HEK293 (cell line): ENCODE measurements at regions not wholly inside any gene's neighbourhood (a gene's known extent, or its start where the extent isn't known, plus 50 kb on each side); places are given as distances from the start of the nearest gene placed in this dataset.
A peak's percentile ranks its signal among the peaks of the same experiment; 100 is the strongest.

Experiments
- CTCF ChIA-PET: fragments of 350-600 bp; formaldehyde crosslinking; extraction: SDS; loops from one replicate; lab custom pipeline; 2021; ENCODE audit warnings: antibody characterized with exemption; lab: Yijun Ruan, JAX
- POLR2A ChIA-PET: fragments of 300-600 bp; formaldehyde crosslinking; extraction: SDS; loops from one replicate; lab custom pipeline; 2020; ENCODE audit warnings: antibody characterized with exemption, inconsistent platforms; lab: Yijun Ruan, JAX
- H3K27ac ChIP-seq: fragments of 200-500 bp; sonication (Bioruptor generic); 2 replicates; pipeline ENCODE4 v1.5.1; 2014; ENCODE audit warnings: low read depth, low read length, control low read depth, inconsistent platforms; ENCODE audit errors: extremely low read depth
- H3K36me3 ChIP-seq, 2 experiments: fragments of 200-500 bp in 1 of 2; sonication (Bioruptor generic) in 1 of 2; 1 replicate in 1 of 2; 2 replicates in 1 of 2; pipeline ENCODE4 v1.5.1; 2014 to 2017; ENCODE audit warnings: inconsistent platforms in 2 of 2, low read length in 2 of 2; ENCODE audit not compliant: control insufficient read depth in 2 of 2, insufficient read depth in 1 of 2
- H3K4me1 ChIP-seq: fragments of 200-500 bp; sonication (Bioruptor generic); 2 replicates; pipeline ENCODE4 v1.5.1; 2014; ENCODE audit warnings: mild to moderate bottlenecking, low read length, inconsistent platforms; ENCODE audit not compliant: control insufficient read depth, insufficient read depth
- H3K4me3 ChIP-seq: 2 replicates; pipeline ENCODE4 v1.5.1; 2011; ENCODE audit warnings: low read depth, mild to moderate bottlenecking, control low read depth, low read length, moderate library complexity
- H3K9me3 ChIP-seq: fragments of 200-500 bp; sonication (Bioruptor generic); 2 replicates; pipeline ENCODE4 v1.5.1; 2014; ENCODE audit warnings: low read depth, low read length, inconsistent platforms; ENCODE audit not compliant: control insufficient read depth, insufficient read depth
- GLI2 ChIP-seq: fragments of 450-650 bp; formaldehyde crosslinking; IDR thresholded peaks from 2 replicates; pipeline ENCODE4; 2017; ENCODE audit warnings: missing biosample characterization, missing genetic modification characterization, low read depth, borderline replicate concordance
- GLIS2 ChIP-seq: fragments of 450-650 bp; formaldehyde crosslinking; IDR thresholded peaks from 2 replicates; pipeline ENCODE4 v1.5.1; 2016; ENCODE audit warnings: missing biosample characterization, missing genetic modification characterization
- ZBTB1 ChIP-seq: fragments of 450-650 bp; formaldehyde crosslinking; IDR thresholded peaks from 2 replicates; pipeline ENCODE4 v1.5.1; 2016; ENCODE audit warnings: missing biosample characterization, missing genetic modification characterization
- ZEB2 ChIP-seq: fragments of 450-650 bp; formaldehyde crosslinking; IDR thresholded peaks from 2 replicates; pipeline ENCODE4 v1.5.1; 2016; ENCODE audit warnings: missing biosample characterization, missing genetic modification characterization
- ZIC2 ChIP-seq: fragments of 450-650 bp; formaldehyde crosslinking; IDR thresholded peaks from 2 replicates; pipeline ENCODE4 v1.5.1; 2016; ENCODE audit warnings: missing biosample characterization, missing genetic modification characterization
- ZNF132 ChIP-seq: fragments of 450-650 bp; formaldehyde crosslinking; IDR thresholded peaks from 2 replicates; pipeline ENCODE4 v1.5.1; 2017; ENCODE audit warnings: missing biosample characterization, missing genetic modification characterization, borderline replicate concordance
- ZNF214 ChIP-seq: fragments of 450-650 bp; formaldehyde crosslinking; IDR thresholded peaks from 2 replicates; pipeline ENCODE4 v1.5.1; 2017; ENCODE audit warnings: missing biosample characterization, mild to moderate bottlenecking, missing genetic modification characterization, borderline replicate concordance
- ZNF221 ChIP-seq: fragments of 450-650 bp; formaldehyde crosslinking; IDR thresholded peaks from 2 replicates; pipeline ENCODE4 v1.5.1; 2017; ENCODE audit warnings: missing biosample characterization, missing genetic modification characterization, borderline replicate concordance
- ZNF24 ChIP-seq: fragments of 450-650 bp; formaldehyde crosslinking; IDR thresholded peaks from 2 replicates; pipeline ENCODE4 v1.5.1; 2016; ENCODE audit warnings: missing biosample characterization, missing genetic modification characterization
- ZNF510 ChIP-seq: fragments of 450-650 bp; formaldehyde crosslinking; IDR thresholded peaks from 2 replicates; pipeline ENCODE4 v1.5.1; 2018; ENCODE audit warnings: mild to moderate bottlenecking, missing genetic modification characterization, missing biosample characterization; ENCODE audit not compliant: insufficient replicate concordance
- ZNF624 ChIP-seq: fragments of 450-650 bp; formaldehyde crosslinking; IDR thresholded peaks from 2 replicates; pipeline ENCODE4 v1.5.1; 2017; ENCODE audit warnings: missing biosample characterization, missing genetic modification characterization
- ZNF792 ChIP-seq: fragments of 450-650 bp; formaldehyde crosslinking; IDR thresholded peaks from 2 replicates; pipeline ENCODE4 v1.5.1; 2016; ENCODE audit warnings: missing biosample characterization, missing genetic modification characterization
- TF ChIP-seq, protein P1 (sequence below): fragments of 450-650 bp; formaldehyde crosslinking; IDR thresholded peaks from 2 replicates; pipeline ENCODE4 v1.5.1; 2016; ENCODE audit warnings: missing biosample characterization, missing genetic modification characterization
- TF ChIP-seq, protein P2 (sequence below): fragments of 450-650 bp; formaldehyde crosslinking; IDR thresholded peaks from 2 replicates; pipeline ENCODE4 v1.5.1; 2016; ENCODE audit warnings: missing biosample characterization, missing genetic modification characterization
- TF ChIP-seq, protein P3 (sequence below): fragments of 450-650 bp; formaldehyde crosslinking; IDR thresholded peaks from 2 replicates; pipeline ENCODE4 v1.5.1; 2016; ENCODE audit warnings: missing biosample characterization, missing genetic modification characterization
- TF ChIP-seq, protein P4 (sequence below): fragments of 450-650 bp; formaldehyde crosslinking; IDR thresholded peaks from 2 replicates; pipeline ENCODE4 v1.5.1; 2017; ENCODE audit warnings: missing biosample characterization, missing genetic modification characterization

DNA sequence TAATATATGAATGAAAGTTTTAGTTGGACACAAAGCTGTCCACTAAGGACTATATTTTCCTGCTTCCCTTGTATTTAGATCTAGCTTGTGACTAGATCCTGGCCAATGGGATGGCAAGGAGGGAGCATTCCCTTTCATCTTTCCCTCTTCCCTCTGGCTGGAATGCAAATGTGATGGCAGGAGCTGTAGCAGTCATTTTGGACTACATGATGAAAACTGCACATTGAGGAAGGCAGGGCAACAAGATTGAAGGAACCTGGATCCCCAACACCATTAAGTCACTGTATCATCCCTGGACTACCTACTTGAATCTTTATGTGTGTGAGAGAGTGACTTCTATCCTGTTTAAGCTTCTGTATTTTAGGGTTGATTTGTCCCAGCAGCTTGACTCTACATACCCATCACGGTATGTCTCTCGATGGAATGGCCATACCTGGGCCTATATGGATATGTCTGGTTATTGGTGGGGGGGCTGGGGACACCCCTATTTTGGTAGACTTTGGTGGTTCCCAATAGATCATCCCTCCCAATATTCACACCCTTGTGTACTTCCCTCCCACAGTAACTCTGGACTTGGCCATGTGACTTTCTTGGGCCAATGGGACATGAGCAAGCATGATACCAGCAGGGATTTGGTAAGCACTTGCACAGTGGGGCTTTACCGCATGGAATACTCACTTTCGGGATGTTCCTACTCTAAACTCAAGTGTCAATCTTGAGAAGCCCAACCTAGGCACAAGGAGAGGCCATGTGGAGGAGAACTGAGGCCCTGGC is 128.5 kb downstream of the VEGFA start (continued):
- TF ChIP-seq GLI2 (tag by site-specific recombination) (no peak), ZNF24 (tag by site-specific recombination) (no peak), ZEB2 (tag by site-specific recombination) (no peak), GLIS2 (tag by site-specific recombination) (no peak), ZNF132 (tag by site-specific recombination) (no peak), ZNF510 (tag by site-specific recombination) (no peak), ZNF624 (tag by site-specific recombination) (no peak), ZNF214 (tag by site-specific recombination) (no peak), ZBTB1 (tag by site-specific recombination) (no peak), ZNF792 (tag by site-specific recombination) (no peak)
- TF ChIP-seq, protein P1, sequence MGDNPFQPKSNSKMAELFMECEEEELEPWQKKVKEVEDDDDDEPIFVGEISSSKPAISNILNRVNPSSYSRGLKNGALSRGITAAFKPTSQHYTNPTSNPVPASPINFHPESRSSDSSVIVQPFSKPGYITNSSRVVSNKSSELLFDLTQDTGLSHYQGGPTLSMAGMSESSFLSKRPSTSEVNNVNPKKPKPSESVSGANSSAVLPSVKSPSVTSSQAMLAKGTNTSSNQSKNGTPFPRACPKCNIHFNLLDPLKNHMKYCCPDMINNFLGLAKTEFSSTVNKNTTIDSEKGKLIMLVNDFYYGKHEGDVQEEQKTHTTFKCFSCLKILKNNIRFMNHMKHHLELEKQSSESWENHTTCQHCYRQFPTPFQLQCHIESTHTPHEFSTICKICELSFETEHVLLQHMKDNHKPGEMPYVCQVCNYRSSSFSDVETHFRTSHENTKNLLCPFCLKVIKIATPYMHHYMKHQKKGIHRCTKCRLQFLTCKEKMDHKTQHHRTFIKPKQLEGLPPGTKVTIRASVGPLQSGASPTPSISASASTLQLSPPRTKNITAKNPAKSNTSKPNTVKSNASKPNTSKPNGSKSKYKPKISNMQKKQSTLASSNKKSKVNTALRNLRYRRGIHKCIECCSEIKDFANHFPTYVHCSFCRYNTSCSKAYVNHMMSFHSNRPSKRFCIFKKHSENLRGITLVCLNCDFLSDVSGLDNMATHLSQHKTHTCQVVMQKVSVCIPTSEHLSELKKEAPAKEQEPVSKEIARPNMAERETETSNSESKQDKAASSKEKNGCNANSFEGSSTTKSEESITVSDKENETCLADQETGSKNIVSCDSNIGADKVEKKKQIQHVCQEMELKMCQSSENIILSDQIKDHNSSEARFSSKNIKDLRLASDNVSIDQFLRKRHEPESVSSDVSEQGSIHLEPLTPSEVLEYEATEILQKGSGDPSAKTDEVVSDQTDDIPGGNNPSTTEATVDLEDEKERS (tag by site-specific recombination) = 0 out of 2 replicates have a peak, but pooled peaks have one; percentile 50
- TF ChIP-seq, protein P2, sequence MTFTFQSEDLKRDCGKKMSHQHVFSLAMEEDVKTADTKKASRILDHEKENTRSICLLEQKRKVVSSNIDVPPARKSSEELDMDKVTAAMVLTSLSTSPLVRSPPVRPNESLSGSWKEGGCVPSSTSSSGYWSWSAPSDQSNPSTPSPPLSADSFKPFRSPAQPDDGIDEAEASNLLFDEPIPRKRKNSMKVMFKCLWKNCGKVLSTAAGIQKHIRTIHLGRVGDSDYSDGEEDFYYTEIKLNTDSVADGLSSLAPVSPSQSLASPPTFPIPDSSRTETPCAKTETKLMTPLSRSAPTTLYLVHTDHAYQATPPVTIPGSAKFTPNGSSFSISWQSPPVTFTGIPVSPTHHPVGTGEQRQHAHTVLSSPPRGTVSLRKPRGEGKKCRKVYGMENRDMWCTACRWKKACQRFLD (tag by site-specific recombination) = no peak
- TF ChIP-seq, protein P3, sequence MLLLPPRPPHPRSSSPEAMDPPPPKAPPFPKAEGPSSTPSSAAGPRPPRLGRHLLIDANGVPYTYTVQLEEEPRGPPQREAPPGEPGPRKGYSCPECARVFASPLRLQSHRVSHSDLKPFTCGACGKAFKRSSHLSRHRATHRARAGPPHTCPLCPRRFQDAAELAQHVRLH (tag by site-specific recombination) = 0 out of 2 replicates have a peak, but pooled peaks have one; percentile 66
- TF ChIP-seq, protein P4, sequence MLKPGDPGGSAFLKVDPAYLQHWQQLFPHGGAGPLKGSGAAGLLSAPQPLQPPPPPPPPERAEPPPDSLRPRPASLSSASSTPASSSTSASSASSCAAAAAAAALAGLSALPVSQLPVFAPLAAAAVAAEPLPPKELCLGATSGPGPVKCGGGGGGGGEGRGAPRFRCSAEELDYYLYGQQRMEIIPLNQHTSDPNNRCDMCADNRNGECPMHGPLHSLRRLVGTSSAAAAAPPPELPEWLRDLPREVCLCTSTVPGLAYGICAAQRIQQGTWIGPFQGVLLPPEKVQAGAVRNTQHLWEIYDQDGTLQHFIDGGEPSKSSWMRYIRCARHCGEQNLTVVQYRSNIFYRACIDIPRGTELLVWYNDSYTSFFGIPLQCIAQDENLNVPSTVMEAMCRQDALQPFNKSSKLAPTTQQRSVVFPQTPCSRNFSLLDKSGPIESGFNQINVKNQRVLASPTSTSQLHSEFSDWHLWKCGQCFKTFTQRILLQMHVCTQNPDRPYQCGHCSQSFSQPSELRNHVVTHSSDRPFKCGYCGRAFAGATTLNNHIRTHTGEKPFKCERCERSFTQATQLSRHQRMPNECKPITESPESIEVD (tag by site-specific recombination) = no peak

DNA sequence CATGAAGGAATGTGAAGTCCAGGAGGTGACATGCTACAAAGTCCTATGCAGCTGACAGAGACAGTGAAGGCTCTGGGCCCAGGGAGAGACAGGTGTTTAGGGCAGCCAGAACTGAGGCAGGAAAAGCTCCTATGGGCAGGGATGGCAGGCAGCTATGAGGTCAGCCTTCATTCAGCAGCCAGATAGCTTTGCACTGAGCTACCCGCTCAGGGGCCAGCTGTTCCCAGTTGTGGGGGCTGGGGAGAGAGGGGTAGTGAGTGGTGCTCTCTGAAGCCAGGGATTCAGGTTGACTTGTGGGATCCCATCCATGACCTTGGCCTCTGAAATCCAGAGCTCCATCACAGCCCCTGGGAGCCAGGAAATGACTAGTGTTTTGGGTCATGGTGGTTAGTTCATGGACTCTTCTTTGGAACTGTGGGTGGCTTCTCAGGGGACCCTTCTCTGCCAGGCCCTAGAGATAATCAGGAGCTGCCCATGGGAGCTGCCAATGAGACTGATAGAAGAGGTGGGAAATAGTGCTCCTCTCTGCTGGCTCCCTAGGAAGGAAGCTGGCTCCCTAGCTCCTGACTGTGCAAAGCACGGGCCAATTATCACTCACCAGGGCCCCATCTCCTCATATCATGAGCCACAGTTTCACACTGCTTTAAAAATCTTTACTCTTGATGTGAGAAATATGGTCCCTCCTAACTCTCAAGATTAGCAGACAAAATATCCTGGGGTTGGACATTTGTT is 127.7 kb downstream of the VEGFA start:
- H3K4me3 ChIP-seq = no peak overlapping the region
- ChIA-PET POLR2A (no interaction called here), CTCF (interaction anchor here (0.6 to 1.0 kb wide), 2 partner anchors 169 to 177 kb away, joined by 4 read pairs; no protein-coding TSS in a partner anchor)
- TF ChIP-seq ZNF221 (no peak), ZIC2 (tag by site-specific recombination) (peak; percentile 58), GLI2 (tag by site-specific recombination) (no peak)
- no peaks in the 10 kb centered on the region; the same call in 1 of the 2 replicates for H3K4me1 ChIP-seq
- no peaks in the 10 kb centered on the region for H3K36me3 ChIP-seq
- H3K9me3 ChIP-seq = no peaks in the 10 kb centered on the region
- H3K27ac ChIP-seq = no peak overlapping the region
